G401 (cell line): ENCODE measurements at regions not wholly inside any gene's neighbourhood (a gene's known extent, or its start where the extent isn't known, plus 50 kb on each side); places are given as distances from the start of the nearest gene placed in this dataset.
"Not testable (repeated sequence)": the region's sequence is repeated elsewhere in the genome, so short reads cannot be mapped to it uniquely, and the experiment has no call there.

Experiments
- DNase-seq: peaks from one replicate; pipeline ENCODE4 v3.0.0-alpha.2; 2015; ENCODE audit warnings: low spot score
- in situ Hi-C: cut with HindIII; loops from 2 replicates; pipeline ENCODE4 v1.10.0; 2016; ENCODE audit warnings: low sequenced_read_pairs, mixed read lengths

DNA sequence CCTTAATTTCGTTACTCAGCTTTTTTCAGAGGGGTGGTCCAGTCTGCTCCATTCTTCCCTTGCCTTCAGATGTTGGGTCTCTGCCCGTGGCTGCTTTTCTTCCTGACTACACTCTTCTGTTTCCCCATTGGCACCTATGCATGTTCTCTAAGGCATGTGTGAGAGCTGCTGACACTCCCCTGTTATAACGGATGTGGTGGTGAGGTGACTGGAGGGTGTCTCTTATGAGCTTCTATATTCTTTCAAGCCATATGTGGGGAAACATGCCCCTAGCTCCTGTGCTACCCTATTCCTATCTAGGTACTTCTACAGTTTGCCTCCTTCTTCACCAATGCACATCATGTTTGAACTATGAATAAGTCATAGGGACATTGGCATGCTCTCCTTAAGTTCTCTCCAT, 643.2 kb downstream of the RPL10L start:
- no peak for DNase-seq
- in situ Hi-C loops, result no loop called here

DNA sequence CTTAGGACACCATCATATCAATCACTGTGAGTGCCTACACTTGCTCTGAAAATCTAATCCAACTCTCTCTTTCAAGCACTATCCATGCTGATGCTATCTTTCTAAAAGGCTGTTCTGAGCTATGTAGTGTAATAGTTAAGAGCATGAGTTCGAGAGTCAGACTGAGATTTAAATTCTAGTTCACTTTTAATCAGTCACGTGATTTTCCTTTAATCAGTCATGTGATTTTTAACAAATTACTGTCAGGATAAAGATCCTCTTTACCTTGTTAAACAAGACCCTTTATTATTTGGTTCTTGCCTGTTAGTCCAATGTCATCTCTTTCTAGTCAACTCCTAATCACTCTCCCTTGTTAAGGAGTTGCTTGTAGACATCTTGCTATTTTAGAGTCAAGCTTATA, 653.0 kb downstream of the RPL10L start:
- in situ Hi-C loops, result no loop called here

GRCh38 chr14:45990252-45990651, 661.3 kb downstream of the RPL10L start:
- DNase-seq, result no peak
- in situ Hi-C loops, result no loop called here

More for the DNA sequence above, 653.0 kb downstream of the RPL10L start:
- no peak for DNase-seq

DNA sequence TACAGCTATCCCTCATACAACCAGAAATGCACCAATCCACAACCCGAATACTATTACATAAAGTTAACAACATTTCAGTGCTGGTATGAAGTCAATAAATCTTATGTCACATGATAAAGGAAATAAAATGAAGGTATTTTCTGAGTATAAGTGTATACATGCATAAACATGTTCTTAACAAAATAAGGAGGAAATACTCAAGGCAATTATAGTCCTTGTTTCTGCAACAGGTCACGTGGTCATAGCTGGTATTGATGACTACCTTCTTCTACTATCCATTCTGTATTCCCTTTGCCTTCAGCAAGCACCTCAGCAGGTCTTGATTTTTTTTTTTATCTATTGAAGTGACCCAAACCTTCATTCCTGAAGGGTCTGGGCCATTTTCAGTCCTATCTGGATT, 675.6 kb downstream of the RPL10L start:
- in situ Hi-C loops, result no loop called here
- no peak for DNase-seq

DNA sequence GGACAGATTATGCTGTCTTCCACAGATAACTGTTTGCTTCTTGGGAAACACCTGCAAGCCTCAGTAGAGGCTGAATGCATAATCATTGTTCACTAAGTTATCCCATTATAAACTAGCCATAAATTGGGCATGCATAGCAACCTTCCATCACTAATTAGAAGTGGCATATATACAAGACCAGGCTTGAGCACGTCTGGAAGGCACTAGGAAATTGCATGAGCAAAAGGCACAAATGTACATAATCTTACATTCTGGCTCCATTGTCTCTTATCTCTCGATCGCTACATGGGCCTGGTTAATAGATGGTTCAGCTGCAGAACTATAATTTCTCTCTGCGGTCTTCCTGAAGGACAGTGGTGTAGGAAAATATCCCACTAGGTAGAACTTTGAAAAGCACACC, 679.2 kb downstream of the RPL10L start:
- DNase-seq, result no peak
- in situ Hi-C loops, result no loop called here

- in situ Hi-C loops, result no loop called here
- DNase-seq, result no peak
These were observed 681.0 kb downstream of the RPL10L start for GRCh38 chr14:45970621-45971020.

DNA sequence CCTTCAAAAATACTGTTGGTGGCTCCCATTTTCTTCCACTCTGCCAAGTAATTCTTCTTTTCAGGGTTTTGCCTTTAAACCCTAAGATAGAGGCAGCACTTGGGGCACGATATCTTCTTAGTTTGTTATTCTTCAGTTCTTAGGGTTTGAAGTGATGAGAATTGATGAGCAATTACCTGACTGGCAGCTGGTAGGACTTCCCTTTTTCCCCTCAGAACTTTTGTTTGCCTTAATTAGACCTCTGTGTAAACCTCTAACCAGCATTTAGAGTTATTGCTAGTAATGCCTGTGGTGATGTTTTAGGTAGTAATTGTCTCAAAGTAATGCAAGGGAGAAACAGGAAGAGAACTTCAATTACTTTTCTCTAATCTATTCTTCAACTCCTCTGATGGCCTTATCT, 683.5 kb downstream of the RPL10L start:
- in situ Hi-C loops, result no loop called here
- no peak for DNase-seq

- in situ Hi-C loops, result no loop called here
- DNase-seq, result no peak
These were observed 696.5 kb upstream of the MIS18BP1 start for GRCh38 chr14:45949479-45949878.

DNA sequence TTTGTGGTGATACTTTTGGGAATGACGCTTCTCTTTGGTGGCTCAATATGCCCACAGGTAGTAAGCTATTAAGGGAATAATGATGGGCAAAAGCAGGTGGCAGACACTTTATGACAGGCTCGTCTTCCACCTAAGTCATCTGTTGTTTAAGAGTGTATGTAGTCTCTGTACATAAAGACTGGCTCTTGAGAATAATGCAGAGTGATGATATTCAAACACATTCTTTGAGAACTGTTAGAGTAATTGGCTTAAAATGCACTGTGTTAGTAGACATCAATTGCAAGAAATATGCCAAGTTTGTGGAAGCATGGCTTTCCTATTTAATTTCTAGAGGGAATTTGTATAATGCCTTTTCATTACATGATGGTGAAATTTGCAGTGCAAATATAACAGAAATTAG, 694.8 kb upstream of the MIS18BP1 start:
- in situ Hi-C loops, result no loop called here
- DNase-seq, result no peak

- no peak for DNase-seq
- in situ Hi-C loops, result no loop called here
These were observed 693.2 kb upstream of the MIS18BP1 start for GRCh38 chr14:45946251-45946650.

DNA sequence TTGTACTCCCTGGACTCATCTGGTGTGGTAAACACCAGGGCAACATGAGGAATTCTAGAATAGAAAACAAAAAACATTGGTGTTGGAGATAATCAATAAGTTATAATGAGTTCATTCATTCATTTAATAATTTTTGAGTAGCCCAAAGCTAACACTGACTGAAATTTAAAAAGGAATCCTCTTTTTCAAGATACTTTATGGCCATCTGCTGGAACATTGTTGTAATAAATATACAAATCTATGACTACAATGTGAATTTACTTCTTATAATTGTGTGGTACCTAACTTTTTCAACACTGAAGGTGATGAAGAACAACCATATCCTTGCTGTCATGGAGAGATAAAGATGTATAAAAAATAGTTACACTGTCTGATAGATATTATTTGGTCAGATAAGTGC, 687.3 kb upstream of the MIS18BP1 start:
- in situ Hi-C loops, result no loop called here
- DNase-seq, result no peak

GRCh38 chr14:45939572-45939971, 686.6 kb upstream of the MIS18BP1 start:
- DNase-seq, result no peak
- in situ Hi-C loops, result no loop called here

- in situ Hi-C loops, DNase-seq: not testable (repeated sequence)
These were observed 667.0 kb upstream of the MIS18BP1 start for GRCh38 chr14:45919995-45920394.

DNA sequence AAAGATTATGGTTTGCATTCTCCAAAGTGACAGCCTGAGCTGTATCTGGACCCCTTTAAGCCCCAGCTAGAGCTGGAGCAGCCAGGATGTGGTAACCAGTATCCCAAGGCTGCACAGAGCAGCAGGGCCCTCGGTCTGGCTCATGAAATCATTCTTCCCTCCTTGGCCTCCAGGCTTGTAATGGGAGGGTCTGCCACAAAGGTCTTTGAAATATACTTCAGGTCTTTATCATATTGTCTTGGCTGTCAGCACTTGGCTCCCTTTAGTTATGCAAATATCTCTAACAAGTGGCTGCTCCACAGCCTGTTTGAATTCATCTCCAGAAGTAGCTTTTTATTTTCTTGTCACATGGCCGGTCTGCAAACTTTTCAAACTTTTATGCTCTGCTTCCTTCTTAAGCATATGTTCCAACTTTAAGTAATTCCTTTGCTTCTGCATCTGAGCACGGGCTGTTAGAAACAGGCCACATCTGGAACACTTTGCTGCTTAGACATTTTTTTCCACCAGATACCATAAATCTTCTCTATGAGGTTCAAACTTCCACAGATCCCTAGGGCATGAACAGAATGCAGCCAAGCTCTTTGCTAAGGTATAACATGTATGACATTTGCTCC, 663.4 kb upstream of the MIS18BP1 start:
- in situ Hi-C loops, result no loop called here
- no peak for DNase-seq

GRCh38 chr14:45907782-45908181, 654.8 kb upstream of the MIS18BP1 start:
- in situ Hi-C loops, result no loop called here
- no peak for DNase-seq

DNA sequence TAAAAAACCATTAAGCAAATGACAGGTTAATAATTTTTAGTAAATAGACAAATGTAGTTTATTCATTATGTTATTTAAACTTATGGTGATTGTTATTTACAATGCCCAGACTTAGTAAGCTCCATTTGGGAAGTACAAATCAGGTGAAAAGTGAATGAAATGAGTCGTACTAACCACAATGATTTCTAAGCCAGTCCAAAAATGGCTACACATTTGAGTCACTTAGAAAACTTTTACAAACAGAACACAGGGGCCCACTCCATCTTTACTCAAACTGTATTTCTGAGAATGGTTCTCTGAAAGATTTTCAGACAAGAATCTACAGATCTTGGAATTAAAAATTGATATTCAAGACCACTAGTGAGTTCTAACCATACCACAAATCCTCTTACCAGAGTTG, 653.3 kb upstream of the MIS18BP1 start:
- in situ Hi-C loops, result no loop called here
- DNase-seq, result no peak

DNA sequence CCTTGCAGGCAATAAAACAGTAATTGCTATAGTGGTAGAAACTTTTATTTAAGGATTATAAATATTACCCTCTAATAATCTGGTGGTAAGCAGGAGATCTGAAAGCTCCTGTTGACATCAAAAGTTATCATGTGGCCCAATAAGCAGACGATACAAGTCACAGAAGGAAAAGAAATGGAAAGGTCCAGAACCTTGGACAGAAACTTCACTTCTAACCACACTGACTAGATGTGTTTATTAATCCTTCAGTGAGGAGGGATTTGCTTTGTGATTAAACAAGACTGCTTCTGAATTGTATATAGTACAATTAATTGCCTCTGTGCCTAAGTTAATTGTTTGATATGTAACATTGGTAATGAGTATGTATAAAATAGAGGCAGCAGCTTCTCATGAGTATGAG, 652.7 kb upstream of the MIS18BP1 start:
- DNase-seq, result no peak
- in situ Hi-C loops, result no loop called here

DNA sequence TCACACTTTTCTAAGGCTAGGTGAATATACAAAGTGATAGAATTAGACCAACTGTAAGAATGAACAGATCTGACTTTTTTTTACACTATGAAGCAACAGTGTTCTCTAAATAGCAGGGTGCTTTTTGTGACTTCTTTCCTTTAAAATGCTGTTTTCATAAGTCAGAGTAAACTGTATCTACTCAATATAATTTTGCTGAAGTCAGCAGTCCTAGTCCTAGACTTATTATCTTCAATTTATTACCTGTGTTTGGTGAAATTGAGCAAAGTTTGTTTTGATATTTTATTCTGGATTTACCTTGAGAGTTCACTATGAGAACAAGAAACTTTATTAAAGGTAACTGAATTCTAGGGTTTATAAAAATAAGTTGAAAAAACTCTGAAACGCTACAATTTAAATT, 651.3 kb upstream of the MIS18BP1 start:
- in situ Hi-C loops, result no loop called here
- DNase-seq, result no peak

DNA sequence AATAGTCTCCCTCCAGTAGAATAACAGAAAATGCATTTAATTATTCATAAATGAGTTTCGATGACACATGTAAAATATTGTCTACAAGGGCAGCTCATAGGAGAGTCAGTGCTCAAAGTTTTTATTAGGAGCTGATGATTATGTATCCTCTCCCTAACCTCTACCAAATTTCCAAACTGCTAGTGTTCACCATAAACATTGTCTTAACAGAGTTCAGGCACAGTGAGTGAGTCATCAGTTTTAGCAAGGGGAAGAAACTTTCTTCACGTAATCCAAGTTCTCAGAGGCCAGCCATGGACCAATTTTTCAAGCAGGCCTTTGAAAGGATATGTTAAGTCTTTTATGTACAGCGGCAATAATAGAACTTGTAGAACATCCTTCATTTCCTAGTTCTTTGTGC, 649.2 kb upstream of the MIS18BP1 start:
- in situ Hi-C loops, result no loop called here
- no peak for DNase-seq

- no peak for DNase-seq
- in situ Hi-C loops, result no loop called here
These were observed 644.4 kb upstream of the MIS18BP1 start for GRCh38 chr14:45897439-45897838.

DNA sequence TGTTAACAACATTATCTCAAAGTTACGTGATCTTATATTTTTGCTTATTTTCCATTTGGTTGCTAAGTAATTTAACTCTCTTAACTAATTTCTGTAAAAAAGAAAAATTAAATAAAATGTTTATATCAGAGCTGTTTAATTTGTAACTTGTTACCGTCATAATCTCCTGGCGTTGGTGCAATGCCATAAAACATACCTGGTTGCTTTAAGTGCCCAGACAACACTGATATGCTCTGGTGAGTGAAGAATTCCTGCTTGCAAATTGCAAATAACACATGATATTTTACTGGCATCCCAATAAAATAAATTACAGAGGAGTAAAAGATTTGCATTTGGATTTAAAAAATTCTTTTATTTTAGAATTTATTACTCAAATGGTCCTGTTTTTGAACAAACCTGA, 640.1 kb upstream of the MIS18BP1 start:
- in situ Hi-C loops, result no loop called here
- DNase-seq, result no peak
